HG03520 (cell line): ENCODE measurements at regions not wholly inside any gene's neighbourhood (a gene's known extent, or its start where the extent isn't known, plus 50 kb on each side); places are given as distances from the start of the nearest gene placed in this dataset.

Experiments
- ATAC-seq: cut with Tn5 transposase; IDR thresholded peaks from one replicate; pipeline ENCODE4 v1.9.1; 2021; ENCODE audit warnings: mild to moderate bottlenecking, moderate library complexity; ENCODE audit not compliant: unreplicated experiment

- no peak for ATAC-seq
Observed at GRCh38 chr6:149176971-149177667, 140.4 kb upstream of the TAB2 start.

- no peak for ATAC-seq
Observed at GRCh38 chr6:149179431-149179830, 138.1 kb upstream of the TAB2 start.

DNA sequence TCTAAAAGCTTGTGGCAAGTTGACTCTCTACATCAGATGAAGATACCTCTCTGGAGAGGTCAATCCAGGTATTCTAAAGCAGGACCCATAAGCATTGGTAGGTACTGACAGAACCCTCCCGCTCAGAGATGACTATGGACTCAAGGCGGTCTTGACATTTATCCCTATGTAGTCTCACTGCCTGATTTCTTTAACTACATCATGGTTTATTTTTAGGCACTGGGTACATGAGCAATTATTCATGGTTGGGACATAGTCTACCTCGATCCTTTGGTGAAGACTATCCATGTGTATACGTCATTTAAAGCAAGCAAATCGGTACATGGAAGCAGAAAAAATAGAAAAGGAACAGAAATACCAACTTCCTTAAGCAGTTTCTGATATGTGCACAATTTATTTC lies 136.2 kb upstream of the TAB2 start:
- no peak for ATAC-seq

DNA sequence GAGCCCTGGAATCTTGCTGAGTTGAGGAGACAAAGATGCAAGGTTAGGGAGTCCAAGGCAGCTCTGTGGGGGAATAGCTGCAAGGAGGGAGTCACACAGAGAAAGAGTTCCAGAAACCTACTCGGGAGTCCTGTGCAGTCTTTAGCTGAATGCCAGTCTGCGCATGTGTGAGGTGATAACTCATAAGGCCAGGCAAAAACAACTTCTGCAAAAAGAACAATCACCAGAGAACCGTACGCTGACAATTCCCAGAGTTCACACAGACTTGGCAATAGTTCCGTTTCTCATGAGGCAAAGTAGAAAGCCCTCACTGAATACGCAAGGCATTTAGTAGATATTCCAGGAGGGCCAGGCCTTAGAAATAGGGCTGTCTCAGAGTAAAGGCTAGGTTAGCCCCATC lies 135.2 kb upstream of the TAB2 start:
- no peak for ATAC-seq

GRCh38 chr6:149184523-149184922 lies 133.0 kb upstream of the TAB2 start:
- no peak for ATAC-seq

DNA sequence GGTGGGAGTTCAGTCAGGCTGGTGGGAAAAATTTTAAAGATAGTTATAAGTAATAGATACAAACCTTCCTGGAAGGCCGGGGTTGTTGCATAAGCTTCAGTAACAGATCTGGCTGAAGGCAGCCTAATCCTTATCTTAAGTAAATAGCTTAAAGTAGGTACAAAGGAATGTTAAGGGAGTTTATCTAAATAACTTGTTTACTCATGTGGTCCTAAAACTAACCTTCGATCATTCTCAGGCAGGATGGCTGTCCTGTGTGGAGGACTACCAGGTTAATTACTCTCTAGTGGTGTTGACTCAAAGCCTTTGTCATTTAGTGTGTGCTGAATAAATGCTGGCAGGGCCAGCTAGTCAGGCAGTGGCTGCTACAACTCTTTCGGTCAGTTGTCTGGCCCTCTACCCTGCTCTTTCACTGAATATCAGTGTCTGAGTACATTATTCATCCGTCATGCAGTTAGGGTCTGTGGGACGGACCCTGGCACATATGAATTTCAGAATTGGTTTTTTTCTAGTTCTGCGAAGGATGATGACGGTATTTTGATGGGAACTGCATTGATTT lies 131.6 kb upstream of the TAB2 start:
- ATAC-seq = no peak

DNA sequence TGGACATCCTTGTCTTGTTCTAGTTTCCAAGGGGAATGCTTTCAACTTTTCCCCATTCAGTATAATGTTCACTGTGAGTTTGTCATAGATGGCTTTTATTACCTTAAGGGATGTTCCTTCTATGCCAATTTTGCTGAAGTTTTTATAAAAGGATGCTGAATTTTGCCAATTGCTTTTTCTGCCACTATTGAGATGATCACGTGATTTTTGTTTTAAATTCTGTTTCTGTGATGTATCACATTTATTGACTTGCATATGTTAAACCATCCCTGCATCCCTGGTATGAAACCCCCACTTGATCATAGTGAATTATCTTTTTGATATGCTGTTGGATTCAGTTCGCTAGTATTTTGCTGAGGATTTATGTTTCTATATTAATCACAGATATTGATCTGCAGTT lies 130.6 kb upstream of the TAB2 start:
- no peak for ATAC-seq

GRCh38 chr6:149190224-149190831 lies 127.2 kb upstream of the TAB2 start:
- no peak for ATAC-seq

DNA sequence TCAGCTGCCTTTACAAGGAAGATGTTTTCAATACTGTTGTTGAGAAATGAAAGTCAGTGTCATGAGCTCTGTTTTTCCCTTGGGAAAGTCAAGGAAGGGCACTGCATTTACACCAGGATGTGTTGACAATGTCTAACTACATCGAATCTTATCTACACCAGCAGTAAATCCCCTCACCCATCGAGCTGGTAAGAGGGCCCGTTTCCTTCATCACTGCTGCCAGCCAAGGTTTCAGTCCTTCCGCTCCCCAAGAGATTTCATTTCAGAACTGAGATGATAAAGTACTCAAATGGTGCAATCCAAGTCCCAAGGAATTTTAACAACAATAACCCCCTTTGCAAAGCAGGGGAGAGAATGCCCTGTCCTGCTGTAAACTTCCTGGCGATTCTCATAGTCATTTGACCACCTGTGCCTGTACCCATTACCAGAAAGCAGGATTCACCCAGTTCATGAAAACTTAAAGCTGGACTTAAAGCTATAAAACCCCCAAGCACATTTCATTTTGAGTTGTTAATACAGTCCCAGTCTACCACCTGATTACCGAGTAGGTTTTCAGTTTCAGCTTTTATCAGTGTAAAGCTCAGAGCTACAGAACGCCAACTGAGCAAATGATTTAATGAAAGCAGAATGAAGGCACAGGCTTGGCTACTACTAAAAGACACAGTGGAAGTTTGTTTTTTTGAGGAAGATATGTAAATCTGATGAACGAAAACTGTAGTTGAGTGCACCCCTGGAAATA lies 122.5 kb upstream of the TAB2 start:
- ATAC-seq = no peak

DNA sequence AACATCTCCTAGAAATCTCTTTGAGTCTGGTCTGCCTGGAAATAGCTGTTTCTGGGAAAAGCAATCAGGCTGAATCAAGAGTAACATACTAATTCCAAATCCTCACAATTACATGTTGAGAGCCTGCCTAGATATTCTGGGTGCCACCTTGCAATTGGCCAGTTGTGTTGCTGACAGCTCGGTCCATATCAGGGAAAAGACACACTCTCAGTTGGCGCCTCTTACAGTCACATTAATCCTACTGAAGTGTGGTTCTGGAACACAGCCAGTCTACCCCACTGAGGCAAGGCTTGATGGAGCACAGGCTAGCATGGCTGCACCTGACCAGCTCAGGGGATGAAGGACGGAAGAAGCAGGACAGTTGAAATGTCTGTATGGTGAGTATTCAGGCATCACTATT lies 121.4 kb upstream of the TAB2 start:
- no peak for ATAC-seq

- no peak for ATAC-seq
Observed at GRCh38 chr6:149197482-149197881, 120.0 kb upstream of the TAB2 start.

DNA sequence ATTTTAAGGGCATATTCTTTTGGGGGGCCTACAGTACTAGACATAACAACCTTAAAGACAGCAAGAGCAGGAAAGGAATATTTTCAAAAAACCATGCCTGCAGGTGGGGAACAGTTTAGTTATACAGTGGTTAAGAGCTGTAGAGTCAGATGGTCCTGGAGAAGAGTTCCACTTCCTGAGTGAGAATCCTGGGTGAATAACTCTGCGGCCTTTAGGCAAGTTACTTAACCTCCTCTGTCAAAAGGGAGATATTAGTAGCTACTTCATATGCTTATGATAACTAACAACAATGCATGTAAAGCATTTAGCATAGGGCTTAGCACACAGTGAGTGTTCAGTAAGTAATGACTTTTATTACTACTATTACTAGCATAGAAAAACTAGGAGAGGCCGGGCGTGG lies 119.2 kb upstream of the TAB2 start:
- no peak for ATAC-seq

GRCh38 chr6:149200282-149200945 lies 117.1 kb upstream of the TAB2 start:
- no peak for ATAC-seq

- no peak for ATAC-seq
Observed at GRCh38 chr6:149201068-149201655, 116.3 kb upstream of the TAB2 start.

- ATAC-seq = no peak
Observed at GRCh38 chr6:149202100-149202499, 115.4 kb upstream of the TAB2 start.

DNA sequence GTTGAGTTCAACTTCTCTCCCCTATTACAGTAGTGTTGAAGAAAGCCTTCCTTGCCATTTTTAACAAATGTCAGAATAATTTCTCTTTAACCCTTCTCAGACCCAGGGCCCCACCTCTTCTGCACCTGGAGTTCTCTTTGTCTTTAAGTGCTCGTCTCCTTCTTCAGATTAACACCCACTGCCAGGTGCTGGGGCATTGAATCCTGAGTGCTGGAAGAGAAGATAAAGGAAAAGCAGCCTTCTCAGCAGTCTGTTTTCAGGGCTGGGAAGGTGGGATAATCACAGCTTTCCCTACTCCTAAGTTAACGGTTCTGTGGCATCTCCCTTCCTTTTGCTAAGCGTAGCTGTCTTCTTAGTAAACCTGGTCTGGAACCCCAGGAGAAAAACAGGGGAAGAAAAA lies 114.6 kb upstream of the TAB2 start:
- no peak for ATAC-seq

- no peak for ATAC-seq
Observed at GRCh38 chr6:149203509-149203908, 114.0 kb upstream of the TAB2 start.

DNA sequence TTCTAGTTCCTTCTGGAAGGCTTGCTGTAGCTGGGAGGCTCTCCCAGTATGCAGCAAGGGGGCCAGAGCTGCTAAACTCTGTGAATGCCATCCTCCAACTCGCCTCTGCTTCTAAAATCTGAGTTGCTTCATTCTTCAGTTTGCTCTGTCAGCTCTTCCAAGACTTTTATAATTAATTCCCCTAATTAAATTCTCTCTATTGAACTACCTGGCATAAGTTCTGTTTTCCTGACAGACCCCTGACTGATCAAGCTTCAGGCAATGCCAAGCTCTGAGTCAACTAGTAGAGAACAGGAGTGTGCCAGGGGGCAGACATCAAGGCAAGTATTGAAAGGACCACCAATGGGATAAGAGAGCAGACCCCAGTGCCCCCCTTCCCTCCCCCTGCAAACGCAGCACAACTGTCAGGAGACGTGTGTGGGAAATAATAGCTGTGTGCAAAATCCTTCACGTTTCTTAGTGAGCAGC lies 109.3 kb upstream of the TAB2 start:
- no peak for ATAC-seq

GRCh38 chr6:149209871-149210775 lies 107.4 kb upstream of the TAB2 start:
- no peak for ATAC-seq

- peak; percentile 70 for ATAC-seq
Observed at GRCh38 chr6:149211046-149211571, 106.4 kb upstream of the TAB2 start.
